ENCODE measurements at regions not wholly inside any gene's neighbourhood (a gene's known extent, or its start where the extent isn't known, plus 50 kb on each side); places are given as distances from the start of the nearest gene placed in this dataset.

DNA sequence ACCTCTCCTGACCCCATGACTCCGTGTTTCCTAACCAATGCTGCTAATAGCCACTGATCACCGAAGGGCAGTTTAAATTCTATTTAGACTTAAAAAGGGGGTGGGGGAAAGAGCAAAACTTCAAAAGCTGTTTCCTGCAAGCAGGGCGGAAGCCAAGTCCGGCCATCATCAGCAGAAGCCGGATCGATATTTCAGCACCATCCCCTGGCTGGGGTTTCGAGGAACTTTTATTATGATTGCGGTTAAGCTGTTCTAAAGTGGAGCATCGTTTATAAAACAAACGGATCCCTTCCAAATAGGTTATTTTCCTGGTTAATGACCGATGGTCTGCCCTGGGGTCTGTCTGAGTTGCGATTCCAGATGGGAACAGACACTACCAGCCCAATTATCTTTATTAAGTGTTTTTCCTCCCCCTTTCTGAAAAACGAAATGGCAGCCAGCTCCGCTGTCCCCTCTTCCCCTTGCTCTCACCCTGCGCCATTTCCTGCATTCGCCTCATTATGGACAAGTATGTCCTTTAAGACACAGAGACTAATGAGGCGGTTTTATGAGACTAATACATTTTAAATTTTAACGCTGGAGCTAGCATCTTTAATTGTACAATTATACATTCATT lies 76.1 kb upstream of the IRX3 start:
- Histone ChIP-seq H3K9me3 (no peaks in the 10 kb centered on the region), H3K4me3 (no peak overlapping the region), H3K27me3 (replicated peaks; ENCODE audit: insufficient read depth) (no peaks in the 10 kb centered on the region), H3K36me3 (no peaks in the 10 kb centered on the region), H3K27ac (no peak overlapping the region), H3K4me1 (ENCODE audit: control insufficient read depth in 1 of 2, low read depth in 2 of 2) (no peaks in the 10 kb centered on the region)
- TF ChIP-seq, protein P1, sequence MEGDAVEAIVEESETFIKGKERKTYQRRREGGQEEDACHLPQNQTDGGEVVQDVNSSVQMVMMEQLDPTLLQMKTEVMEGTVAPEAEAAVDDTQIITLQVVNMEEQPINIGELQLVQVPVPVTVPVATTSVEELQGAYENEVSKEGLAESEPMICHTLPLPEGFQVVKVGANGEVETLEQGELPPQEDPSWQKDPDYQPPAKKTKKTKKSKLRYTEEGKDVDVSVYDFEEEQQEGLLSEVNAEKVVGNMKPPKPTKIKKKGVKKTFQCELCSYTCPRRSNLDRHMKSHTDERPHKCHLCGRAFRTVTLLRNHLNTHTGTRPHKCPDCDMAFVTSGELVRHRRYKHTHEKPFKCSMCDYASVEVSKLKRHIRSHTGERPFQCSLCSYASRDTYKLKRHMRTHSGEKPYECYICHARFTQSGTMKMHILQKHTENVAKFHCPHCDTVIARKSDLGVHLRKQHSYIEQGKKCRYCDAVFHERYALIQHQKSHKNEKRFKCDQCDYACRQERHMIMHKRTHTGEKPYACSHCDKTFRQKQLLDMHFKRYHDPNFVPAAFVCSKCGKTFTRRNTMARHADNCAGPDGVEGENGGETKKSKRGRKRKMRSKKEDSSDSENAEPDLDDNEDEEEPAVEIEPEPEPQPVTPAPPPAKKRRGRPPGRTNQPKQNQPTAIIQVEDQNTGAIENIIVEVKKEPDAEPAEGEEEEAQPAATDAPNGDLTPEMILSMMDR (IDR thresholded peaks at IDR 0.05), result no peak
- no peak for ATAC-seq (ENCODE audit: insufficient number of reproducible peaks, low FRiP score, low read depth)
- no peak for DNase-seq (ENCODE audit: low spot score)

DNA sequence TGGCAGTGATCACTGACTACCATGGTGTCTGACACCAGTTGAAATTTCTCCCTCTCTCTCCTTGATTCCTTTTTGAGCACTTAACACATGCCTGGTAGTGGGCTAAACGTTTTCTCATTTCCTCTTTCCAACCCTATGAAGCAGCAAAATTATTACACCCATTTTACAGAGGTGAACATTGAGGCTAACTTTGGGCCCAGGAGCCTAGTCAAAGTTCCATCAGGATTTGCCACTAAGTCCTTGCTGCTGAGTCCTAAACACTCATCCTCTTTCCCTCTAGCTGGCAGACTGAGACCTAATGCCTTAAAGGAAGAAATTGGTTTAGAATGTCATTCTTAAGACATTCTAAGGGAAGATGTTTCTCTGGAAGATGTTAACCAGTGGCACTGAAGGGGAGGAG lies 74.7 kb upstream of the IRX3 start:
- H3K27me3 ChIP-seq (replicated peaks; ENCODE audit: insufficient read depth), result no peaks in the 10 kb centered on the region
- TF ChIP-seq, protein P1 (IDR thresholded peaks at IDR 0.05), result no peak

GRCh38 chr16:54360681-54361080 lies 74.1 kb upstream of the IRX3 start:
- TF ChIP-seq, protein P1 (IDR thresholded peaks at IDR 0.05), result no peak
- H3K27me3 ChIP-seq (replicated peaks; ENCODE audit: insufficient read depth), result no peaks in the 10 kb centered on the region
- no peaks in the 10 kb centered on the region for H3K36me3 ChIP-seq
- H3K27ac ChIP-seq, result no peak overlapping the region
- no peak for ATAC-seq (ENCODE audit: insufficient number of reproducible peaks, low FRiP score, low read depth)
- H3K4me3 ChIP-seq, result no peak overlapping the region
- H3K4me1 ChIP-seq (ENCODE audit: control insufficient read depth in 1 of 2, low read depth in 2 of 2), result no peaks in the 10 kb centered on the region
- no peaks in the 10 kb centered on the region for H3K9me3 ChIP-seq
- no peak for DNase-seq (ENCODE audit: low spot score)

More for the DNA sequence above, 74.7 kb upstream of the IRX3 start:
- ATAC-seq (ENCODE audit: insufficient number of reproducible peaks, low FRiP score, low read depth), result no peak
- Histone ChIP-seq H3K4me3 (no peak overlapping the region), H3K36me3 (no peaks in the 10 kb centered on the region), H3K27ac (no peak overlapping the region), H3K9me3 (no peaks in the 10 kb centered on the region), H3K4me1 (ENCODE audit: control insufficient read depth in 1 of 2, low read depth in 2 of 2) (no peaks in the 10 kb centered on the region)
- DNase-seq (ENCODE audit: low spot score), result no peak

DNA sequence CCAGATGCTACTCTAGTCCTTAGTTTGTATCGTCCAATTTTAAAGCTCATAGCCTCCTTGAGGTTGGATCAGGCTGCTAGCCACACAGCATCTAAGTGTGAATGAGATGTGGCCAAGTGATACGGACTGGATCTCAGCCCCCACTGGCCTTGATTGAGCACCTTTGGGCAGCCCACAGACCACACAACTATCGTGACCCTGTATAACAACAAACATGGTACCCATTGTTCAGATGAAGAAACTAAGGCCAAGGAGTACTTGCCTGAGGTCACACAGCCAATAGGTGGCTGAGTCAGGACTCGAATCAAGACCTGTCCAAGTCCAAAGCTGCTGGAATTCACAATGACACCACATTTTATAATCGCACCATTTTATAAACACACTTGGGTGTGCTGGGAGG lies 73.0 kb upstream of the IRX3 start:
- H3K27me3 ChIP-seq (replicated peaks; ENCODE audit: insufficient read depth), result no peaks in the 10 kb centered on the region

DNA sequence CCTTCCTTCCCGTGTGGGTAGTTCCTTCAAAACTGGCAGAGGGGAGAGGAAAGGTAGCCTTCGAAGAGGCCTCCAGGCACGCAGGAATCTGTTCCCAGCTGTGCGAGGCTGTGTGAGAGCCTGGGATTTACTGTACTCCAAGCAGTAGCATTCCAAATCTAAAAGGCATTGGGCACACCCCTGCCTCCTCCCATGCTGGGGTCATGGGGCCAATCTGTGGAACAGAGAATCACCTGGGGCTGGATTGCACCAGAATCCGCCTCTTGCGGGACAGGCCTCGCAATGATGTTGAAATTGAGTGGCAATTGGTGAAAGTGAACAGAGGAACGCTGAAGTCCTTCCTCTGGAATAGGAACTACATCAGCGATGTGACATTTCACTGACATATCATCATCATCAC lies 72.5 kb upstream of the IRX3 start:
- Histone ChIP-seq H3K9me3 (peaks cover 4% of the 10 kb centered on the region), H3K27ac (no peak overlapping the region), H3K27me3 (replicated peaks; ENCODE audit: insufficient read depth) (no peaks in the 10 kb centered on the region), H3K4me3 (no peak overlapping the region), H3K36me3 (no peaks in the 10 kb centered on the region), H3K4me1 (ENCODE audit: control insufficient read depth in 1 of 2, low read depth in 2 of 2) (no peaks in the 10 kb centered on the region)
- TF ChIP-seq, protein P1 (IDR thresholded peaks at IDR 0.05), result no peak
- no peak for DNase-seq (ENCODE audit: low spot score)
- no peak for ATAC-seq (ENCODE audit: insufficient number of reproducible peaks, low FRiP score, low read depth)

More for the DNA sequence above, 73.0 kb upstream of the IRX3 start:
- H3K4me1 ChIP-seq (ENCODE audit: control insufficient read depth in 1 of 2, low read depth in 2 of 2), result no peaks in the 10 kb centered on the region
- TF ChIP-seq, protein P1 (IDR thresholded peaks at IDR 0.05), result no peak
- ATAC-seq (ENCODE audit: insufficient number of reproducible peaks, low FRiP score, low read depth), result no peak
- no peaks in the 10 kb centered on the region for H3K9me3 ChIP-seq
- H3K36me3 ChIP-seq, result no peaks in the 10 kb centered on the region
- DNase-seq (ENCODE audit: low spot score), result no peak
- H3K4me3 ChIP-seq, result no peak overlapping the region
- no peak overlapping the region for H3K27ac ChIP-seq

Measured in thoracic aorta (tissue), 2 donors.